Activated naive CD4-positive, alpha-beta T cell treated with anti-CD3 and anti-CD28 coated beads, Interleukin-2, amount 50 U/mL, for 72 hours (primary cell): ENCODE measurements at regions not wholly inside any gene's neighbourhood (a gene's known extent, or its start where the extent isn't known, plus 50 kb on each side); places are given as distances from the start of the nearest gene placed in this dataset.
"Not testable (repeated sequence)": the region's sequence is repeated elsewhere in the genome, so short reads cannot be mapped to it uniquely, and the experiment has no call there.

ENCODE experiments used
- ATAC-seq, 2 donors: fragments of 150-1000 bp; cut with Tn5 transposase; 2 replicates each; pipeline ENCODE4 v1.10.0; 2021; ENCODE audit warnings: mild to moderate bottlenecking in 2 of 2, moderate library complexity in 2 of 2
- DNase-seq, 2 donors: peaks; one replicate each; pipeline ENCODE4 v3.0.0; 2021 to 2022; ENCODE audit warnings: low spot score in 2 of 2
- H3K27ac Mint-ChIP-seq, 2 donors: one replicate each; pipeline ENCODE4 v1.8.0; 2022; ENCODE audit warnings: mild to moderate bottlenecking in 2 of 2, mixed read lengths in 2 of 2
- H3K36me3 Mint-ChIP-seq, 2 donors: one replicate each; pipeline ENCODE4 v1.8.0; 2022; ENCODE audit warnings: mixed read lengths in 2 of 2
- H3K9me3 Mint-ChIP-seq, 2 donors: one replicate each; pipeline ENCODE4 v1.8.0; 2022; ENCODE audit warnings: mixed read lengths in 2 of 2

GRCh38 chr4:177809791-177810190, 367.6 kb upstream of the AGA start:
- DNase-seq (no peak), ATAC-seq (no peak)
- Mint-ChIP-seq H3K27ac (no peak overlapping the region), H3K9me3 (peaks cover 0 to 7% of the 10 kb centered on the region in 2 donors), H3K36me3 (no peaks in the 10 kb centered on the region)

- Mint-ChIP-seq H3K9me3 (peaks cover 0 to 7% of the 10 kb centered on the region in 2 donors), H3K36me3 (no peaks in the 10 kb centered on the region), H3K27ac (no peak overlapping the region)
- no peak for ATAC-seq
- no peak for DNase-seq
Observed at GRCh38 chr4:177810220-177810619, 368.0 kb upstream of the AGA start.

- H3K9me3 Mint-ChIP-seq, DNase-seq, ATAC-seq, H3K36me3 Mint-ChIP-seq, H3K27ac Mint-ChIP-seq: not testable (repeated sequence)
Observed at GRCh38 chr4:177818392-177818791, 376.2 kb upstream of the AGA start.

- Mint-ChIP-seq H3K36me3 (peaks cover 0 to 10% of the 10 kb centered on the region in 2 donors), H3K9me3 (peaks cover 6 to 7% of the 10 kb centered on the region in 2 donors), H3K27ac (no peak overlapping the region)
- DNase-seq: no peak
- ATAC-seq: no peak
Observed at GRCh38 chr4:177826973-177827372, 384.7 kb upstream of the AGA start.

- H3K9me3 Mint-ChIP-seq: peaks cover 3 to 5% of the 10 kb centered on the region in 2 donors
- no peaks in the 10 kb centered on the region for H3K36me3 Mint-ChIP-seq
- no peak for DNase-seq
- H3K27ac Mint-ChIP-seq: no peak overlapping the region
- ATAC-seq: no peak
Observed at GRCh38 chr4:177841258-177841657, 399.0 kb upstream of the AGA start.

GRCh38 chr4:177853229-177853628, 411.0 kb upstream of the AGA start:
- Mint-ChIP-seq H3K9me3 (peaks cover 4 to 8% of the 10 kb centered on the region in 2 donors), H3K27ac (no peak overlapping the region), H3K36me3 (no peaks in the 10 kb centered on the region)
- ATAC-seq: no peak
- DNase-seq: no peak

- no peaks in the 10 kb centered on the region for H3K36me3 Mint-ChIP-seq
- ATAC-seq (no peak), DNase-seq (no peak)
- peaks cover 0 to 8% of the 10 kb centered on the region in 2 donors for H3K9me3 Mint-ChIP-seq
- no peak overlapping the region for H3K27ac Mint-ChIP-seq
Observed at GRCh38 chr4:177855507-177856197, 413.4 kb upstream of the AGA start.

GRCh38 chr4:177860171-177860570, 417.9 kb upstream of the AGA start:
- peaks cover 0 to 4% of the 10 kb centered on the region in 2 donors for H3K9me3 Mint-ChIP-seq

GRCh38 chr4:177861551-177862094, 419.4 kb upstream of the AGA start:
- H3K9me3 Mint-ChIP-seq: peaks cover 0 to 15% of the 10 kb centered on the region in 2 donors
- H3K27ac Mint-ChIP-seq: no peak overlapping the region
- H3K36me3 Mint-ChIP-seq: no peaks in the 10 kb centered on the region
- DNase-seq (no peak), ATAC-seq (no peak)

More at GRCh38 chr4:177860171-177860570, 417.9 kb upstream of the AGA start:
- H3K27ac Mint-ChIP-seq: no peak overlapping the region
- DNase-seq (no peak), ATAC-seq (no peak)
- H3K36me3 Mint-ChIP-seq: no peaks in the 10 kb centered on the region

GRCh38 chr4:177862541-177863176, 420.4 kb upstream of the AGA start:
- Mint-ChIP-seq H3K36me3 (no peaks in the 10 kb centered on the region), H3K9me3 (peaks cover 0 to 13% of the 10 kb centered on the region in 2 donors), H3K27ac (no peak overlapping the region)
- DNase-seq: no peak
- no peak for ATAC-seq

GRCh38 chr4:177879851-177880250, 437.6 kb upstream of the AGA start:
- Mint-ChIP-seq H3K9me3 (peaks cover 0 to 2% of the 10 kb centered on the region in 2 donors), H3K27ac (no peak overlapping the region), H3K36me3 (no peaks in the 10 kb centered on the region)
- ATAC-seq: no peak
- no peak for DNase-seq

- ATAC-seq: no peak
- H3K27ac Mint-ChIP-seq: no peak overlapping the region
- no peak for DNase-seq
Observed at GRCh38 chr4:177895136-177895535, 452.9 kb upstream of the AGA start.

GRCh38 chr4:177901786-177902185, 459.5 kb upstream of the AGA start:
- DNase-seq (no peak), ATAC-seq (no peak)
- Mint-ChIP-seq H3K36me3 (no peaks in the 10 kb centered on the region), H3K9me3 (peaks cover 0 to 12% of the 10 kb centered on the region in 2 donors), H3K27ac (no peak overlapping the region)

More at GRCh38 chr4:177895136-177895535, 452.9 kb upstream of the AGA start:
- no peaks in the 10 kb centered on the region for H3K36me3 Mint-ChIP-seq
- H3K9me3 Mint-ChIP-seq: peaks cover 9 to 11% of the 10 kb centered on the region in 2 donors

GRCh38 chr4:177902386-177902785, 460.1 kb upstream of the AGA start:
- ATAC-seq (no peak), DNase-seq (no peak)
- Mint-ChIP-seq H3K9me3 (peaks cover 0 to 12% of the 10 kb centered on the region in 2 donors), H3K27ac (no peak overlapping the region), H3K36me3 (no peaks in the 10 kb centered on the region)

- H3K27ac Mint-ChIP-seq: no peak overlapping the region
- no peak for ATAC-seq
- H3K9me3 Mint-ChIP-seq: peaks cover 0 to 7% of the 10 kb centered on the region in 2 donors
- no peak for DNase-seq
- H3K36me3 Mint-ChIP-seq: no peaks in the 10 kb centered on the region
Observed at GRCh38 chr4:177907736-177908424, 465.6 kb upstream of the AGA start.

- ATAC-seq: no peak
Observed at GRCh38 chr4:177921715-177922114, 479.5 kb upstream of the AGA start.

GRCh38 chr4:177923888-177924287, 481.7 kb upstream of the AGA start:
- Mint-ChIP-seq H3K36me3 (no peaks in the 10 kb centered on the region), H3K9me3 (peaks cover 0 to 7% of the 10 kb centered on the region in 2 donors), H3K27ac (no peak overlapping the region)
- DNase-seq (no peak), ATAC-seq (no peak)

More at GRCh38 chr4:177921715-177922114, 479.5 kb upstream of the AGA start:
- Mint-ChIP-seq H3K27ac (no peak overlapping the region), H3K36me3 (no peaks in the 10 kb centered on the region), H3K9me3 (peaks cover 4 to 23% of the 10 kb centered on the region in 2 donors)
- DNase-seq: no peak
